ENCODE measurements at regions not wholly inside any gene's neighbourhood (a gene's known extent, or its start where the extent isn't known, plus 50 kb on each side); places are given as distances from the start of the nearest gene placed in this dataset.

- TF ChIP-seq HMGXB4 (CRISPR knock-in tag; IDR thresholded peaks at IDR 0.05; ENCODE audit: borderline replicate concordance) (no peak), RAD21 (conservative IDR thresholded peaks at IDR 0.05 in 1 of 2, IDR thresholded peaks at IDR 0.05 in 1 of 2) (no peak), CTCF (IDR thresholded peaks at IDR 0.05) (no peak), REST (IDR thresholded peaks at IDR 0.05) (no peak)
These were observed 53.6 kb upstream of the BCL6 start for GRCh38 chr3:187798531-187799530.

Data from A549 (cell line).